Endometrium (tissue), 2 donors: ENCODE measurements at regions not wholly inside any gene's neighbourhood (a gene's known extent, or its start where the extent isn't known, plus 50 kb on each side); places are given as distances from the start of the nearest gene placed in this dataset.
"Not testable (repeated sequence)": the region's sequence is repeated elsewhere in the genome, so short reads cannot be mapped to it uniquely, and the experiment has no call there.

ENCODE experiments used
- FAIRE-seq: peaks from 2 replicates; lab custom pipeline; 2012; peaks lifted over from hg19 to GRCh38; lab: Jason Lieb, UNC
- donor health status: control.
- donor health status: control.

DNA sequence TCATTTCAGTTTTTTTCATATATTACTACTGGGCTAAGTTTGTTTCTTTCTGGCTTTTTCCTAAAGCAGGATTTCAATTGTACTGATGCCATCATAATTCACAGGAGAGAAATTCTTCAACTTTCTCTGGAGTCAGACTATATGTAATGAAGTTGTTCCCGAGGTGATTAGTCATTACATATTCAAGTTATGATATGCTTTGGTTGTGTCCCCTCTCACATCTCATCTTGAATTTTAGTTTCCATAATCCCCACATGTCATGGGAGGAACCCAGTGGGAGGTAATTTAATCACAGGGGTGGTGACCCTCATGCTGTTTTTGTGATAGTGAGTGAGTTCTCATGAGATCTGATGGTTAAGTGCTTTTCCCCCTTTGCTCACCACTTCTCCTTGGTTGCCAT is 227.5 kb upstream of the LRIG3 start:
- no peak for FAIRE-seq

DNA sequence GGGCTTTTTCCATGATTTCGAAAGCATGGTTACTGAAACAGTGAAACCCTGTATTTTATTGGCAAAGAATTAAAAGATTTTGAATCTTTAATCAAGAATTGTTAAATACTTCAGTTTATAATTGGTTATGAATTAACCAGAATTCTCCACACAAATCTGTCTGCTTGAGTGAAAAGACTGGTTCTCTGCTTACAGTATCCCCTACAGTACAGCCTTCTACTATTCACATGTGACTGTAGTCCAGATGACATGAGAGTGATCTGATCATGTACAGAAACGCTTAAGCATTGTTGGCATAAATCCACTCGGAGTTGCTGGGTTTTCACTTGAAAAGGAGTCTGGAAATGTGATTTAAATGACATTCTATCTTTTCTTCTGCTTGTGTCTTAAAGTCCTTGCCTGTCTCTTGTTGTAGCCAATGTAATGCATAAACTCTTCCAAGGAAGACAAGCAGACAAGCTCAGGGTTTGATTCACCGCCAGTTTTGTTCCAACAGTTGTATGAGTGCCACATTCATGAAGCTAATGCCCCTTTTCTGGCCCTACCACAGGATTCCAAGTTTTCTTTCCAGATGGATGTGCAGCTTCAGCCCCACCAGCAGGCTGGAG is 222.0 kb upstream of the LRIG3 start:
- FAIRE-seq = no peak

DNA sequence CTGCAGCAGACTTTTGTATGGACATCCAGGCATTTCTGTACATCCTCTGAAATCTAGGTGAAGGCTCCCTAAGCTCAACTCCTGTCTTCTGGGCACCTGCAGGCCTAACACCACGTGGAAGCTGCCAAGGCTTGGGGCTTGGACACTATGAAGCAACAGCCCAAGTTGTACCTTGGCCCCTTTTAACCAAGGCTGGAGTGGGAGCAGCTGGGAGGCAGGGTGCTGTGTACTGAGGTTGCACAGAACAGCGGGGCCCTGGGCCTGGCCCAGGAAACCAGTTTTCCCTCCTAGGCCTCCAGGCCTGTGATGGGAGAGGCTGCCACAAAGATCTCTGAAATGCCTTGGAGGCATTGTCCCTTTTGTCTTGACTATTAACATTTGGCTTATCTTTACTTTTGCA is 214.4 kb upstream of the LRIG3 start:
- FAIRE-seq = no peak

DNA sequence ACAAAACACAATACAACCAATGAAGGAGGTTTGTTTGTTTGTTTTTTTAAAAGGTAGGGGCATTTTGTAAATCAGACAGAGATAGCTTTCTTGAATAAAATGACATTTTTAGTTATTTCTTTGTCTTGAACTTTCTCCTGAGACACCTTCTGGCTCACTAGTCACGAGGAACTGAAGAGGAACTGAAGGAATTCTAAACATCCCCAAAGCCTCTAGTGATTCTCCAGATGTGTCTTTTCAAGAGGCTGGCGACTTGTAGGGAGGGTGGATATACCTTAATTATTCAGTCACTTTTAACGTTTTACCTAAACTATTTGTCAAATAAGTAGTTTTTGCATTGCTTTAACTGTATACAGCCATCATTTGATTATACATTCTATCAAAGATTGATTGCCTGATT is 211.2 kb upstream of the LRIG3 start:
- no peak for FAIRE-seq

DNA sequence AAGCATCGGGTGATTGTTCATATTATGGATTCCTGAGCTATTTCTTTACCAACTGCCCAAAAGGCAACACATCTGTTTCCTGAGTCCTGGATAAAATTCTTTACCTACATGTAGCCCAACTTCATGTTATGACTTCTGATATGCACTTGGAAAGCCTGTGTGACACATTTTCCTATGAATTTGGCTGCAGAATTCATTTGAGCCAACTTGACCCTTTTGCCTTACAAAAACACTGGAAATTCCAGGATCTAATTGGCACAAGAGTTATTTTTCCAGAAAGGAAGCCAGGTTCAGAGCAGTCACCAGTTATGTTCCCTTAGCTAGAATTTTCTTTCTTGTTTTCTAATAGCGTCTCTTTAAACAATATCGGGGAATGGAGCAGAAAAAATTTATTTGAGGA is 202.5 kb upstream of the LRIG3 start:
- FAIRE-seq = no peak

DNA sequence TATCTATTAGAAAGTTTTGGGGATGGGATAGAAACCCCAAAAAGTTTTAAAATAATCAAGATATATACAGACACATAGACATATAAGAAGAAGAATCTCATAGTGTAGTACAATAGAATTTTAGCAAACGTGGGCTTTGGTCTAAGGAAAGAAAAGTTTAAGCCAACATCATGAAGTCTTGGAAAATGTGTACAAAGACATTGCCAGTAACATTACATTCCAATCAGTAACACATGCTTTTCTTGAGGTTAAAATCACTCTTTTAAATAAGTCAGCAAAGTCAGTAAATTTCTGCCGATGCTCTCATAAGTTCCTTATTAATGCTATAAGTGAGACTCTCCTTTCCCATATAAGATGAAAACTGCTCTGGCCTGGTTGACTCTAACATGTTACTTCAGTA is 201.1 kb upstream of the LRIG3 start:
- no peak for FAIRE-seq

DNA sequence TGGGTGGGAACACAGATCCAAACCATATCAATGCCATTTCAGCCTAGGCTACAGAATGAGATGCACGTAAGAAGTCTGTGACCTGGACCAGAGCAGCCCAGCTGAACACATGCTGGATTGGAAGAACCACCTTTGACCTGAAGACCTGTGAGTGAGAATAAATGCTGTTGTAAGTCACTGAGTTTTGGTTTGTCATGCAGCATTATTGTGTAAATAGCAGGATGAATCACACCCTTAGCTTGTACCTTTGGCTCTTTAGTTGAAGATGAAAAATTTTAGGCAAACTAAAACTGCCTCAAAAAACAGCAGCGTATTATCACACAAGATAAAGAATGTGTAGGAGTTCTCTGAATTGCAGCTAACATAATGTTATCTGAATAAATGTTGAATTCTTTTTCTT is 199.4 kb upstream of the LRIG3 start:
- FAIRE-seq = no peak

DNA sequence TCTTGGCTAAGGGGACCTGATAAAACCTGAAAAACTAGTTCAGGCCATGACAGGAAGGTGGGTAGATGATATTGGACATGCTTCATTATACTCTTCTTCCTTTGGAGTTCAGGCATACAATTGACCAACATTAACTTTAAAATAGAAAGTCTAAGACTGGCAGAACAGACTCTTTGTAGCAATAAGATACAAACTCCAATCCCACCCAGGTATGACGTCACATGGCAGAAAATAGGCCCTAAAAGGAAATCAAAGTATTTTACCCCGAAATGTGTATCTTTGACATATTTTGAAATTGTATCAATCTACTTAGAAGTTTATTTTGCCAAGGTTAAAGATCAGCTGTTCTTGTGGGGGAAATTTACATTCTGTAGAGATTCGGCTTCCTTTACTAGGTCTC is 198.1 kb upstream of the LRIG3 start:
- no peak for FAIRE-seq

DNA sequence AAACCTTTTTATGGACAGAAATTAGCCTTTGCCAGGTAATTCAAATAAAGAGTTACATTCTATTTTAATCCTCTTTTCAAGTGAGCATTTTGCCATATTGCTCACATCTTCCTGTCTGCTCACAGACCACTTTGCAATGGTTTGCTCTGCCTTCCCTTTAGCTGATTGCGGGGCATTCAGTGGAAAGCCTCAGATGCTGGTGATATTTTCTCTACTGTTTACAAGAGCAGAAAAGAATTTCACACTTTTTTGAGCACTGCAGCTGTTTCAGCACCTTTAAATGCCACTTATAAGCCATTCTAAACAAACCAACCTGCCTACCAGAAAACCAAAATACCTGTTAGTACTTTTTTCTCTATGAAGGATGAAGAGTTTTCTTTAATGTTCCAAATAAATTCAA is 195.7 kb upstream of the LRIG3 start:
- no peak for FAIRE-seq

DNA sequence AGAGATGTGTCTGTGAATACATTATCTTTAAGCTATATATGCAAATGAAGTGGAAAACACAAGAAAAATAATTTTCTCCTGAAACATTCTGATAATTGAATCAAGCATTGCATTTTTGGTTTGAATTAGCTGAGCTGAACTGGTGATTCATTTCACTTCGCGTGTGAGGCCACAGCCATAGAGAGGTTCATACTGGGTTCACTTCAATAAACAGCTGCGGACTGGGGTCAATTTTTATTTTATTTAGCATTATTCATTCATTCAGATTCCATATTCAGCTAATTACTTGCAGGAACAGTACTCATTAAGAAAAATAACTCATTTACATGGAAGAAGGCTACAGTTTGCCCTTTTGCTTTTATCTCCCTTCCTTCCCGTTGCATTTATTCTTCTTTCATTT is 195.2 kb upstream of the LRIG3 start:
- FAIRE-seq = no peak

DNA sequence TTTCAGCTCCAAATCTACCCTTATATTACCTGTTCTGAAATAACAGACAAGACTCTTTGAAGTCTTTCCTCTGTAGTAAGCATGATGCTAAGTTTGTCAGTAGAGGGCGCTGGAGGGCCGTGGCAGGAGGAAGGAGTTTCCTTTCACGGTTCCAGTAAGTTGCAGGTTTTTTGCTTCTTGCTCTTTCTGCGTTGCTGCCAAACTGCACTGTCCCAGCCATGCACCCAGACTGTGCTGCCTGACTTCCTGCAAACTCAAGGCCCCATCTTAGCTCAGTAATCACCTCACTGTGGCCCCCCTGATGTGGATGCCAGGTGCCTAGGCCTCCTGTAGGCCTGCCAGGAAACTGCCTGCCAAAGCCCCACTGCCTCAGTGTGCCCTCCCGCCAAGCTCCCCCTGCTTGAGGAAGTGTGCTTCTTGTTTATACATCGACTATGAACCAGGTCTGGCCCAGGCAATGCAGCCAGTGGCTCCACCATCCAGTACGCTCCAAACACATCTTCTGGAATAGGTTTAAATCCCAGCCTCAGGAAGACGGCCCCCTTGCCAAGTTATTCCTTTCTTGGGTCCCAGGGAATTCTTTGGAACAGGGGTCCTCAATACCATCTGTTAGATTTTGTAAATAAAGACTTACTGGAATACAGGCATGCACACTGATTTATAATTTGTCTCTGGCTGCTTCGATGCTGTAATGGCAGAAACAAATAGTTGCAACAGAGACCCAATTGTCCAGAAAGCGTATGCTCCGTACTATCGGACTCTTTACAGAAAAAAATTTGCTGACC is 193.7 kb upstream of the LRIG3 start:
- FAIRE-seq = no peak

DNA sequence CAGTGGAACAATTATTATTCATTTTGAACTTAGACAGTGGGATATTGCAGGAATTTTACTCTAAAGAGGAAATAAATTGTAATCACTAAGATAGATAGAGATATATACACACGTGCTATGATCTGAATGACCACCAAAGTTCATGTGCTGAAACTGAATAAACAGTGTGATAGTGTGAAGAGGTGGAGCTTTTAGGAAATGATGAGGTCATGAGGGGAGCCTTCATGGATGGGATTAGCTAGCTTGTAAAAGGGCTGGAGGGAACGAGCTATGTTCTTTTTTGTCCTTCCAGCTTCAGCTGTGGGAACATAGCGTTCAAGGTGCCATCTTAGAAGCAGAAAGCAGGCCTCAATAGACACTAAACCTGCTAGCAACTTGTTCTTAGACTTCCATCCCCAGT is 191.5 kb upstream of the LRIG3 start:
- no peak for FAIRE-seq

DNA sequence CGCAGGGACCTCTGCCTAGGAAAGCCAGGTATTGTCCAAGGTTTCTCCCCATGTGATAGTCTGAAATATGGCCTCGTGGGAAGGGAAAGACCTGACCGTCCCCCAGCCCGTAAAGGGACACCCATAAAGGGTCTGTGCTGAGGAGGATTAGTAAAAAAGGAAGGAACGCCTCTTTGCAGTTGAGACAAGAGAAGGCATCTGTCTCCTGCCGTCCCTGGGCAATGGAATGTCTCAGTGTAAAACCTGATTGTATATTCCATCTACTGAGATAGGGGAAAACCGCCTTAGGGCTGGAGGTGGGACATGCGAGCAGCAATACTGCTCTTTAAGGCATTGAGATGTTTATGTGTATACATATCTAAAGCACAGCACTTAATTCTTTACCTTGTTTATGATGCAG is 188.2 kb upstream of the LRIG3 start:
- not testable (repeated sequence) for FAIRE-seq

DNA sequence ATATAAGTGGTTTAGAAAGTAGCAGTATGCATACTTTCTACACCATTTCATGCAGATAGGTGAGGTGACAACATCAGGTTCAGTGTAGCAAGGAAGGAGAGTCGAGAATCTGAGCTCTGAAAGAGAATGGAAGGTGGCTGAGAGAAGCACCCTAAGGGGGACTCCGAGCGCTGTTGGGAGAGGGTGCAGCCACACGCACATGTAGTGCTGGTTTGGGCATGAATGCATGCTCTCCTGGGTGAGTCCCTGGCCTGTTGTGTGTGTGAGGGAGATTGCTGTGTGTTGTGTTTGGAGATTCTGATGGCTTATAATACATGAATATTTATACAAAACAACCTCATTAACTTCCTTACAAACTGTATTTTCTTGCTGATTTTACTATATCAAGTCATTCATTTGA is 180.3 kb upstream of the LRIG3 start:
- no peak for FAIRE-seq

DNA sequence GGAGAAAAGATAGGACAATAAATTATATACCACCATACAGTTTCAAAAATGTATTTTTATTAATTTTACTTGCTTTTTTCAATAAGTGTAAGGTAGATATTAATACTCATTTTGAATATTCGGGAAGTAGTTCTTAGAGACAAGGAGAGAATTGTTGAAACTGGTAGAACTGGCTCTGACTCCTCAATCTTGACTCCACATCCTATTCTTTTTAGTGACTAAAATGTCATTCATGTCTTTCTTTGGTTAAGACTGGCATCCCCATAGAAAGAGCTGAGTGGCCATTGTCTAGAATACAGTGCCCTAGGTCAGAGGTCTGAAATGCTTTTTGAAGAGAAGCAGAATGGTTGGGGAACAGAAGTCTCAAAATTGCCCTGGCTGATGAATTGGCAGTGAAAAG is 177.6 kb upstream of the LRIG3 start:
- no peak for FAIRE-seq

DNA sequence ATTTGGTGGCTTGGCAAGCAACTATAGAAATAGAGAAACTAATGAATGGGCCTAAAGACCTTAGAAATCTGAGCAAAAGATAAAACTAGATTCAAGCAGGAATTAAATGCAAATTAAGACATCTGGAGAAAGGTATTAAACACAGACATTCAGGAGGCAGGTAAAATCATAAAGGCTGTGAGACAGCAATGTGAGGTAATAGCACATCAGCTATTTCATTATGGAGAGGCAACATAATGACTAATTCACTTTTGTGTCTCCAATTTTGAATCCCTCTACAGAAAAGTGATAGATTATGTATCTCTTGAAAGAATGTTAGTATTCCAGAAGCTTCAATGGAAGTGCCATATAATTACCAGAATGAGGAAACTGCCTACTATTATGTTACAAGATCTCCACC is 175.9 kb upstream of the LRIG3 start:
- FAIRE-seq = no peak

DNA sequence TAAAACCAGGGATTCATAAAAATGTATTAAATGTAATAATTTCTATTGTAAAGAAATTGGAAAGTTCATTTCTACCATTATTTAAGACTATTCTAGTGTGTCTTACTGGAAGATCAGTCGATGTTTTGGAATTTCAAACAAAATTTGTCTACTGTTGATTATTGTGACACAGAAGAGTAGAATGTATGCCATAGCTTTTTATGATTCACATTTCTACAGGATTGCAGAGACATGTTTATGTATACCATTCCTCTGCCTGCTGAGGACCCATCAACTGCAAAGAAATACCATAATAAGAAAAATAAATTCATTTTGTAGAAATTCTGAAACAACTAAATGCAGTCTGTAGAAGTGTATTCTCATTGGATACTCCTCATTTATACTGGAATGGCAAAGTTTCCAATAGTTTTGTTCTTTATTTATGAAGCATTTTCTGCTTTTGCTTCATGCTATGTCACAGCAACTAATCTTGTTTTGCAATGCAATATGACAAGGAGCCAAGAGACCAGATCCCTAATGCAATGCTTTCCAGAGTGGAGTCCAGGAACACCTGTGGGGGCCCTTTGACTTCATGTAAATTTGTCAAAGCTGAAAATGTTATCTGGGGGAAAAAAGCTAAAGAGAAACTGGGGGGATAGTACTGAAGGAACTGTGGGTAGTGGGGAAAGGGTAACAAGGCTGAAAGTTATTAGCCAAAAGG is 172.9 kb upstream of the LRIG3 start:
- FAIRE-seq = no peak

DNA sequence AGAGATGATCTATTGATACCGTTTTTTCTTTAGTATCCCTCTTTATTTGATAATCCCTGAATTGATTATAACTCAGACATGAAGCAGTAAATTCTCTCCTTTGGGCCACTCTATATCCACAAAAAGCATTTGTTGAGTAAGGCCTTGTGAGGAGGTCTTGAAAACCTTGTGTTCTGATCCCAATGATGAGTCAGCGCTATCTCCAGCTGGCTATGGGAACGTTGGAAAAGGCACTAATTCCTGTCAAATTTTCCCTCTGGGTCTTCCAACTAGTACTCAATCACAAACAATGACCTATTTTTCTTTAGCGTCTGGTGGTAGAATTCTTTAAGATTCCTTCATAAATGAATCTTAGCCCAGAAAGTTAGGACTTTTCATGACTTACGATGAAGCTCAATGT is 168.4 kb upstream of the LRIG3 start:
- FAIRE-seq = no peak

DNA sequence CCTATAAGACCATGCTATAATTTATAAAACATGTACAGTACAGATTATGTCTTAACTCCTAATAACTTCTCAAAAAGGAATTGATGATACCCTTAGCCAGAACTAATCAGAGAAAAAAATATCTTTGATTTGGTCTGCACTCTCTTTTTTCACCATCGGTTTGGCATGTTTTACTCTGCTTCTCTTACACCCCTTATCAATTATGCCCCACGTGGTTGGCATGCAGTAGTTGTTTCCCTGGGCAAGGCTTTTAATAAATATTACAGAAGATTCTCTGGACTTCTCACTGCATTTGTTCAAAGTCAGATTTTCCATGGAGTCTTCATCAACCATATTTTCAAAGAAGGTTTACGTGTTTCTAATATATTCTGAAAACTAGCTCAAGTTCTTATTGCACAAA is 167.4 kb upstream of the LRIG3 start:
- FAIRE-seq = no peak

DNA sequence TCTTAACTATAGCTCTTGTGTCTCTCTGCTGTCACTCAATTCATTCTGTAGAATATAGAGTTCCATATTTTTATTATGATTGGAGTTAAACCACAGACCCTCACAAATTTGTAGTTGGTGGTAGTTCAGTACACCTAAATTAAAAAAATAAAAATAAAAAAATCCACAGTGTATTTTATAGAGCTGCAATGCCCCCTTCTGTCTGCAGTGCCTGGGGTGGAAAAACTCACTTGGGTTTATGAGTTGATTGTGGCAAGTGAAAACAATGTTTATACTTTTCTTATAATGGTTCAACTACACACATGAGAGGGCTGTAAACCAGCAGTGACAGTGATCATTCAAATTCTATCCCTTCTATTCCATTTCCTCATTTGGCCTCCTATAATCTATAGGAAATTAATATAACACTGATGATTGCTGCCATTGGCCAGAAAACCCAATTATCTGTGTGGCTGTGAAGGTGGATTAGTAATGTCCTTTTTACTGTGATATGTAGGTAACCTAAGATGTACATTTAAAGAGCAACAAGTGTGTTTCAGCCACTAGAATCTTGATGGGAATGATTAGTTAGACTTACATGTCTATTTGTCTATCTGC is 166.9 kb upstream of the LRIG3 start:
- FAIRE-seq = peak; percentile 76

DNA sequence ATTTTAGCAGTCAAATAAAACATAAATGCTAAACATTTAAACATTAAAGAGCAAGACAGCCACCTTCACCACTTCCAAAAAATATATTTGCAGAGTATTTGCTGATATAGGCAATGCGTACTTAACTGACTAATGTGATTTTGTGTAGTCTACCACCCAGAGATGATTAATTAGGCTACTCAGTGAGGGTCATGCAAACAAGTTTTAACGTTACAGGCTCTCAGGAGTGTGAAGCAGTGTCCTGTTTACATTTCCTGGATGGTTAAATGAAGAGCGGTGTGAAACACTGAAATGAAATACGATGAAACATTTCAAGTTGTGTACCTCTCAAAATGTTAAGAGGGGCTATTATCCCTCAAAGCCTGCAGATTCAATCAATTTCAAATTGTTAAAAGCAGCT is 165.8 kb upstream of the LRIG3 start:
- no peak for FAIRE-seq

DNA sequence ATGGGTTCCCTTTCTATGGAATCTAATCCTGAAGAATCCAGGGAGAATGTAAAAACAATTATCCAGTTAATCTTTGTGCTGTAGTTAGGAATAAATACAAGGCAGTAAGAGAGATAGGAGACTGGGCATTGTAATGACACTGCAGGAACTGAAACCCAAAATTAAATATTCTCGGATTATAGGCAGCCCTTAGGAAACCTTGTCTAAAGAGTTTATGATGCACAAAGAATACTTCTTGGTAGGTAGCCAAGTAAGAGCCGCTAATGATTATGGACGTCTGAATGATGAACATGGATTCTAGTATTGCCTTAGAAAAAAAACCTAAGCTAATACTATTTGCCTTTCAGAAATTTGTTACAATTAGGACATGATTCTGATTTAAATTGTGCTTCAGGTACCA is 165.4 kb upstream of the LRIG3 start:
- FAIRE-seq = peak; percentile 46
